ENCODE measurements at regions not wholly inside any gene's neighbourhood (a gene's known extent, or its start where the extent isn't known, plus 50 kb on each side); places are given as distances from the start of the nearest gene placed in this dataset.

GRCh38 chr15:25498835-25499234 lies 60.0 kb upstream of the UBE3A start:
- Histone ChIP-seq H3K4me1 (no peaks in the 10 kb centered on the region), H3K4me2 (ENCODE audit: low read length) (no peak overlapping the region), H3K9me3 (ENCODE audit: control insufficient read depth, low read length) (no peaks in the 10 kb centered on the region)

GRCh38 chr15:25497934-25498333 lies 59.1 kb upstream of the UBE3A start:
- Histone ChIP-seq H3K79me2 (no peaks in the 10 kb centered on the region), H3K4me3 (ENCODE audit: low read depth, low read length) (no peak overlapping the region), H2AFZ (no peak overlapping the region), H3K9ac (no peak overlapping the region), H3K9me3 (ENCODE audit: control insufficient read depth, low read length) (no peaks in the 10 kb centered on the region), H3K27ac (no peak overlapping the region), H3K4me2 (ENCODE audit: low read length) (no peak overlapping the region), H3K27me3 (ENCODE audit: control insufficient read depth, insufficient read depth, low read length) (no peaks in the 10 kb centered on the region), H3K36me3 (ENCODE audit: control insufficient read depth, insufficient read depth, low read length) (no peaks in the 10 kb centered on the region), H3K4me1 (no peaks in the 10 kb centered on the region)
- TF ChIP-seq CTCF (IDR thresholded peaks at IDR 0.05): no peak

More at GRCh38 chr15:25498835-25499234, 60.0 kb upstream of the UBE3A start:
- Histone ChIP-seq H3K4me3 (ENCODE audit: low read depth, low read length) (no peak overlapping the region), H3K79me2 (no peaks in the 10 kb centered on the region), H3K27ac (no peak overlapping the region), H3K9ac (no peak overlapping the region), H3K36me3 (ENCODE audit: control insufficient read depth, insufficient read depth, low read length) (no peaks in the 10 kb centered on the region), H2AFZ (no peak overlapping the region), H3K27me3 (ENCODE audit: control insufficient read depth, insufficient read depth, low read length) (no peaks in the 10 kb centered on the region)
- no peak for TF ChIP-seq CTCF (IDR thresholded peaks at IDR 0.05)

- Histone ChIP-seq H3K4me3 (ENCODE audit: low read depth, low read length) (no peak overlapping the region), H3K27ac (no peak overlapping the region), H3K9ac (no peak overlapping the region), H3K27me3 (ENCODE audit: control insufficient read depth, insufficient read depth, low read length) (no peaks in the 10 kb centered on the region), H3K36me3 (ENCODE audit: control insufficient read depth, insufficient read depth, low read length) (no peaks in the 10 kb centered on the region), H3K4me1 (no peaks in the 10 kb centered on the region), H3K79me2 (no peaks in the 10 kb centered on the region), H3K4me2 (ENCODE audit: low read length) (no peak overlapping the region), H3K9me3 (ENCODE audit: control insufficient read depth, low read length) (no peaks in the 10 kb centered on the region), H2AFZ (no peak overlapping the region)
- TF ChIP-seq CTCF (IDR thresholded peaks at IDR 0.05): no peak
Observed at GRCh38 chr15:25493823-25494526, 55.2 kb upstream of the UBE3A start.

- no peaks in the 10 kb centered on the region for H3K4me1 ChIP-seq
- no peak for TF ChIP-seq CTCF (IDR thresholded peaks at IDR 0.05)
- no peak overlapping the region for H3K9ac ChIP-seq
- no peaks in the 10 kb centered on the region for H3K79me2 ChIP-seq
- no peak overlapping the region for H3K27ac ChIP-seq
- no peak overlapping the region for H3K4me3 ChIP-seq (ENCODE audit: low read depth, low read length)
- no peaks in the 10 kb centered on the region for H3K9me3 ChIP-seq (ENCODE audit: control insufficient read depth, low read length)
- H3K27me3 ChIP-seq (ENCODE audit: control insufficient read depth, insufficient read depth, low read length): no peaks in the 10 kb centered on the region
- no peak overlapping the region for H3K4me2 ChIP-seq (ENCODE audit: low read length)
- no peaks in the 10 kb centered on the region for H3K36me3 ChIP-seq (ENCODE audit: control insufficient read depth, insufficient read depth, low read length)
- no peak overlapping the region for H2AFZ ChIP-seq
Observed at GRCh38 chr15:25492315-25492714, 53.5 kb upstream of the UBE3A start.
